ENCODE measurements at regions not wholly inside any gene's neighbourhood (a gene's known extent, or its start where the extent isn't known, plus 50 kb on each side); places are given as distances from the start of the nearest gene placed in this dataset.
"Not testable (repeated sequence)": the region's sequence is repeated elsewhere in the genome, so short reads cannot be mapped to it uniquely, and the experiment has no call there.

- H3K4me1 ChIP-seq: no peaks in the 10 kb centered on the region
- H3K9me3 ChIP-seq: peaks cover 0 to 46% (median 0%) of the 10 kb centered on the region in 3 donors
- no peak overlapping the region for H3K4me3 ChIP-seq
- no peak for ATAC-seq
- H3K27ac ChIP-seq: no peak overlapping the region
- no peaks in the 10 kb centered on the region for H3K36me3 ChIP-seq
- no peak for TF ChIP-seq POLR2AphosphoS5 (IDR thresholded peaks at IDR 0.05)
- no peak for TF ChIP-seq EP300 (IDR thresholded peaks at IDR 0.05)
- no peak for TF ChIP-seq POLR2A (IDR thresholded peaks at IDR 0.05)
- TF ChIP-seq CTCF (IDR thresholded peaks at IDR 0.05): no peak
- WGBS, 2 donors (ENCODE audit: low coverage in 1 of 2): 69 to 75% methylated on average over 8 of the region's 8 CpGs
- no peaks in the 10 kb centered on the region for H3K27me3 ChIP-seq
These were observed 1133.6 kb downstream of the RPIA start for GRCh38 chr2:89825034-89825433.

GRCh38 chr2:89826741-89827140, 1135.3 kb downstream of the RPIA start:
- not testable (repeated sequence) for ATAC-seq
- WGBS, 2 donors (ENCODE audit: low coverage in 1 of 2): 66 to 76% methylated on average over 9 of the region's 9 CpGs

GRCh38 chr2:89827829-89828228, 1136.4 kb downstream of the RPIA start:
- H3K27ac ChIP-seq, H3K4me1 ChIP-seq, H3K36me3 ChIP-seq, ATAC-seq, H3K4me3 ChIP-seq, H3K27me3 ChIP-seq: not testable (repeated sequence)
- peaks cover 0 to 21% (median 0%) of the 10 kb centered on the region in 3 donors for H3K9me3 ChIP-seq
- 52 to 54% methylated on average over 2 of the region's 2 CpGs for WGBS, 2 donors (ENCODE audit: low coverage in 1 of 2)

More at GRCh38 chr2:89826741-89827140, 1135.3 kb downstream of the RPIA start:
- H3K4me1 ChIP-seq, H3K4me3 ChIP-seq, H3K36me3 ChIP-seq, H3K27ac ChIP-seq, H3K27me3 ChIP-seq: not testable (repeated sequence)
- peaks cover 0 to 32% (median 0%) of the 10 kb centered on the region in 3 donors for H3K9me3 ChIP-seq

GRCh38 chr2:89828416-89828815, 1136.9 kb downstream of the RPIA start:
- not testable (repeated sequence) for H3K27ac ChIP-seq, H3K36me3 ChIP-seq, H3K27me3 ChIP-seq, H3K4me3 ChIP-seq, ATAC-seq, H3K4me1 ChIP-seq
- H3K9me3 ChIP-seq: peaks cover 0 to 19% (median 0%) of the 10 kb centered on the region in 3 donors
- 57 to 66% methylated on average over 4 of the region's 4 CpGs for WGBS, 2 donors (ENCODE audit: low coverage in 1 of 2)

GRCh38 chr2:89828961-89829631, 1137.6 kb downstream of the RPIA start:
- H3K36me3 ChIP-seq, H3K4me1 ChIP-seq, H3K4me3 ChIP-seq, H3K27ac ChIP-seq, H3K27me3 ChIP-seq: not testable (repeated sequence)
- 53 to 62% methylated on average over 8 of the region's 8 CpGs for WGBS, 2 donors (ENCODE audit: low coverage in 1 of 2)
- H3K9me3 ChIP-seq: peaks cover 0 to 12% (median 0%) of the 10 kb centered on the region in 3 donors
- ATAC-seq: peak; percentile 54

- H3K27me3 ChIP-seq: no peaks in the 10 kb centered on the region
These were observed 1138.4 kb downstream of the RPIA start for GRCh38 chr2:89829828-89830227.

GRCh38 chr2:89830341-89831218, 1139.1 kb downstream of the RPIA start:
- H3K36me3 ChIP-seq, H3K4me3 ChIP-seq, H3K27me3 ChIP-seq, H3K27ac ChIP-seq, H3K9me3 ChIP-seq, H3K4me1 ChIP-seq: not testable (repeated sequence)
- WGBS, 2 donors (ENCODE audit: low coverage in 1 of 2): 60 to 71% methylated on average over 14 of the region's 14 CpGs
- peak; percentile 56 for ATAC-seq

More at GRCh38 chr2:89829828-89830227, 1138.4 kb downstream of the RPIA start:
- ATAC-seq: no peak
- WGBS, 2 donors (ENCODE audit: low coverage in 1 of 2): 66 to 83% methylated on average over 6 of the region's 6 CpGs
- TF ChIP-seq CTCF (IDR thresholded peaks at IDR 0.05) (no peak), POLR2AphosphoS5 (IDR thresholded peaks at IDR 0.05) (no peak), POLR2A (IDR thresholded peaks at IDR 0.05) (no peak), EP300 (IDR thresholded peaks at IDR 0.05) (no peak)
- Histone ChIP-seq H3K27ac (no peak overlapping the region), H3K36me3 (no peaks in the 10 kb centered on the region), H3K9me3 (peaks cover 0 to 7% (median 0%) of the 10 kb centered on the region in 3 donors), H3K4me3 (no peak overlapping the region), H3K4me1 (no peaks in the 10 kb centered on the region)

All from gastroesophageal sphincter (tissue), 4 donors.